GM19468 (cell line): ENCODE measurements at regions not wholly inside any gene's neighbourhood (a gene's known extent, or its start where the extent isn't known, plus 50 kb on each side); places are given as distances from the start of the nearest gene placed in this dataset.

ENCODE experiments used
- ATAC-seq: cut with Tn5 transposase; IDR thresholded peaks from one replicate; pipeline ENCODE4 v1.9.1; 2021; ENCODE audit warnings: mild to moderate bottlenecking, moderate library complexity, moderate number of reproducible peaks; ENCODE audit not compliant: unreplicated experiment; ENCODE audit errors: extremely low read depth

DNA sequence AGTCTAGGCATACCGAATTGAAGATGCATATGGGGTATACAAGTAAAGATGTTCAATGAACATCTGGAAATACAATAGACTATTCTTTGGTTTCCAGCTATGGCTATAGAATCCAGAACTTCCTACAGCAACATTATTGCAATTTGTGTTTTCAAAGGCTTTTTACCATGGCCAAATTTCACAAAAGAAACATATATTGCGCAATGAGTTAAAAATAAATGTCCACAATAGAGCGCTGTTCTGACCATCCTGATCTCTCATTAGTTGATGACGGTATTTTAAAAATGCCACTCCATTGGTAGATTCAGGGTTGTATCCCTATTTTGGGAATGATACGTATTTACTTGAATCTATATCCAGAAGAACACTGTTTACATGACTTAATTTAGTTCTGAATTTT is 139.2 kb downstream of the LINC00632 start:
- no peak for ATAC-seq

DNA sequence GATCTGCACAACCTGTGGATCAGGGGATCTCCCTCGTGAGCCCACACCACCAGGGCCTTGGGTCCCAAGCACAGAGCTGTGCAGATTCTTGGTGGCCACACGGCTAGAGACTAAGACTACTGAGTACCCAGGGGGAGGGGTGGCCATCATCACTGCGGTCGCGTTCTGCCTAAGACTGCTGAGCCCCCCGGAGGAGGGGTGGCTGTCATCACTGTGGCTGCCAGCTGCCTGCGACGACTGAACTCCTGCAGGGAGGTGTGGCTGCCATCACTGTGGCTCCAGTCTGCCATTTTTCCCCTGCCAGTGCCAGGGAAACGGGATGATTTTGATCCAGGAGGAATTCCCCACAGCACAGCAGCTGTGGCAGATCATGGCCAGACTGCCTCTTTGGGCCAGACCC is 141.7 kb upstream of the SPANXB1 start:
- no peak for ATAC-seq

DNA sequence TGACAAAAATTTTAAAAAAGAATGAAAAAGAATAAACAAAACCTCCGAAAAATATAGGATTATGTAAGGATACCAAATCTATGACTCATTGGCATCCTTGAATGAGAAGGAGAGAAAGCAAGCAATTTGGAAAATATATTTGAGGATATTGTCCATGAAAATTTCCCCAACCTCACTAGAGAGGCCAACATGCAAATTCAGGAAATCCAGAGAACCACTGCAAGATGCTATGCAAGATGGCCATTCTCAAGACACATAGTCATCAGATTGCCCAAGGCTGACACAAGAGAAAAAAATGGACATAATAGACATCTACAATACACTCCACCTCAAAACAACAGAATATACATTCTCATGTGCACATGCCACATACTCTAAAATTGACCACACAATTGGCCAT is 135.9 kb upstream of the SPANXB1 start:
- ATAC-seq: no peak

GRCh38 chrX:140912606-140913005 is 89.8 kb upstream of the SPANXB1 start:
- ATAC-seq: no peak

DNA sequence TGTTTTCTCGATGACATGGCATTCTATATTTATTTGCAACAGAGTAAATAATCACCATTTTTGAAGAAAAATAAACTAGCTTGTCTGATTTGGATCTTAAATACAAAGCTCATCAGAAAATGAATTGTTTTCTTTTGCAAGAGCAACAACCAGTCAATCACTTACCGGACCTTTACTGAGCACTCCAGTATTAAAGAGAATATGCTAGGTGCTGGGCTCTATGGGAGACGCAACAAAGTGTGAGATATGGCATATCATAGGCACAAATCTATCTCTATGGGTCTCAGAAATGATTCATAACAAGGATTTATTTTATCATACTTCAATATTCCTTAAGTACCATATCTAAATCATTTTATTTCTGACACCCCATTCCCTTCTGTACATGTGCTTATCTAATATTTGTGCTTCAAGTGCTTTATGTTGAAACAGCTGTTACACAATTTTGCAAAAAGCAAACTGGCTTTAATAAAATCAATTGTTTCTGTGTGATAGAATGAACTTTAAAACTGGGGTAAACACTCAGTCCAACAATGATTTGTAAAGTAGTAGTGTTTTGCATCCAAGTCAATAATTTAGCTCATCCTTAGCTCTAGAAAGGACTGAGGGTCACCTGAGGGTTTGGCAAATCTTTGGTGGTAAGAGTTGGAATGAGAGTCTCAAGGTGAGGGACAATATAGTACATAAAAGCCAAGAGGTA is 88.4 kb upstream of the SPANXB1 start:
- ATAC-seq: no peak

GRCh38 chrX:140916872-140917271 is 85.5 kb upstream of the SPANXB1 start:
- ATAC-seq: no peak

GRCh38 chrX:140917354-140918115 is 84.9 kb upstream of the SPANXB1 start:
- ATAC-seq: no peak

DNA sequence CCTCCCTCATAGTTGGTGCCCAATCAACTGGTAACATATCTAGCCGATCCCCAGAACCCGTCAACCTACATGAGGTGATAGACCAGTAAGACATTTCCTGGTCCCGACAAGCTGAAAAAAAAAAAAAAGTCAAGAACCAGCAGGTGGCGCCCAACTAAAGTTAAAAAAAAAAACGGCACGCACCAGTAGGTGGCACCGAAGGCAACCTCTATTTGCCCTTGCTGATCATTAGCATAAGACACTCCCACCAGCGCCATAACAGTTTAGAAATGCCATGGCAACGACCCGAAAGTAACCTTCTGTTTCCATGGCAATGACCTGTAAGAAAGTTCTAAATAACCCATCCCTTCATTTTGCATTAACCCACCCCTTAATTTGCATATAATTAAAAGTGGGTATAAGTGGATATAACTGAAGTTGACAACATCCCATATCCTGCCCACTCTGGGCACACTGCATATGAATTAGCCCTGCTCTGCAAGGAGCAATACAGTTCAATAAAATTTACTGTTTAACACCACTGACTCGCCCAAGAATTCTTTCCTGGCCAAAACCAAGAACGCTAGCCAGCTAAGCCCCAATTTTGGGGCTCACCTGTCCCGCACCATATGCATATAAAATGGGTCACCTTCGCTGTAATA is 83.9 kb upstream of the SPANXB1 start:
- ATAC-seq: peak; percentile 87

DNA sequence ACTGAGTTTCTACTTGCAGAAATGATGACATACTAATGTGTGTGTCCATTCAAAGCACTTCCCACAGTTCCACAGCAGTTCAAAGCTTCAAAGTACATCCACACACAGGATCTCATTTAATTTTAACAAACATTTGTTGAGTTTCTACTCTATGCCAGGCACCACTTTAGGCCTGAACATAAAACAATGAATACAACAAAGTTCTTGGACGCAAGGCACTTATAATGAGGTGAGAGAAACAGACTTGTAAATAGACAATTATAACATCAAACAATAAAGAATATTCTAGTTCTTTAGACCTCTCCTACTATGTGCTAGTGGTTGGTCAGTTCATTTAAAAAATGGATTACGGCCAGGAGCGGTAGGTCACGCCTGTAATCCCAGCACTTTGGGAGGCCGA is 82.0 kb upstream of the SPANXB1 start:
- no peak for ATAC-seq

- no peak for ATAC-seq
These were observed 79.3 kb upstream of the SPANXB1 start for GRCh38 chrX:140923118-140923517.

GRCh38 chrX:140928739-140929138 is 73.7 kb upstream of the SPANXB1 start:
- no peak for ATAC-seq

- no peak for ATAC-seq
These were observed 69.4 kb upstream of the SPANXB1 start for GRCh38 chrX:140933016-140933415.

- ATAC-seq: no peak
These were observed 68.3 kb upstream of the SPANXB1 start for GRCh38 chrX:140933874-140934655.

DNA sequence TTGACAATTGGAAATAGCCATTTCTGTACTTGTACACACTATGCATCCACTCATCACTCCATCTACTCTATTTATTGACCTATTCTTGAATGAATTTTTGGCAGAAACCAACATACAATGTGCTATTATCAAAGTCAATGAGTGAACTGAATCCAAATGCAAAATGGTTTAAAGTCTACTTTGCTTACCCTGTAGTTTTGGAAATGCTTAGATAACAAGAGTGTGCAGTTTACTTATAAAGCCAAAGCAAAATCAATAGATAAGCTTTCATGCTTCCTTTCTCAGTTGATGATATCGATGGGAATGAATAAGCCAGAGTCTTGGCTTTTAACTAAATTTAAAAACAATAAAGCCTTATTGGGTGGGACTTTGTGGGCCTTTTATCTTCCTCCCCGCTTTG is 58.9 kb upstream of the SPANXB1 start:
- ATAC-seq: no peak

DNA sequence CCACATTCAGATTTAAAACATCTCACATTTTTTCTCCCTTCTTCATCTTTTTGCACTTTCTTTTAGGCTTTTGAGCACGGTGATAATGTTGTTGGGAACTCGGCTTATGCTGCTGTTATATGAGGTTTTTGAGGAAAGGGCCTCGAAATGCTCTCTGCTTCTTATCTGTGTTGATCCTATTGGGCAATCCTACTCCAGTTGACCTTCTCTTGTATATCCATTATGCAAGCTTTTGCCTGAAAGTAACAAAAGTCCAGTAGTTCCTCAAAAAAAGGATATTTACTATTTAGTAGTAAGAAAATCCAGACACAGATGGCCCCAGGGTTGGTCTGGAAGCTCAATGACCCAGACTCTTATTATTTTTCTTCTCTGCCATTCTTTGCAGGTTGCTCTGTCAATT is 57.7 kb upstream of the SPANXB1 start:
- no peak for ATAC-seq

DNA sequence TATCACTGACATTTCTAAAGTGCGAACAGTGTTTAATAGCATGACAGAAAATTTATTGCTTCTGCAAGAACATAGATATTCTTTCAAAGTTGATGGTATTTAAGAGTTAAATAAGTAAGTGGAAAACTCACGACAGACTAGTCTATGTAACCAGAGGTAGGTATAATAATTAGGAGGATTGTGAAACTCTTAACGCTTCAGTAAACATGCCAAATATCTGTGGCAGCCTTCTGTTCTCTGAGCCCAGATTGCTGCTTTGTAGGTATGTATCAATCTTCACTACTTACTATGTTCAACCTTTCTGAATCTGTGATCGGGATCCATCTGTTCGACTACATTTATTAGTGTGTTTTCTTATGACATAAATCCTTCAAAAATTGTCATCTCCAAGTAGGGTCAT is 53.6 kb upstream of the SPANXB1 start:
- no peak for ATAC-seq

DNA sequence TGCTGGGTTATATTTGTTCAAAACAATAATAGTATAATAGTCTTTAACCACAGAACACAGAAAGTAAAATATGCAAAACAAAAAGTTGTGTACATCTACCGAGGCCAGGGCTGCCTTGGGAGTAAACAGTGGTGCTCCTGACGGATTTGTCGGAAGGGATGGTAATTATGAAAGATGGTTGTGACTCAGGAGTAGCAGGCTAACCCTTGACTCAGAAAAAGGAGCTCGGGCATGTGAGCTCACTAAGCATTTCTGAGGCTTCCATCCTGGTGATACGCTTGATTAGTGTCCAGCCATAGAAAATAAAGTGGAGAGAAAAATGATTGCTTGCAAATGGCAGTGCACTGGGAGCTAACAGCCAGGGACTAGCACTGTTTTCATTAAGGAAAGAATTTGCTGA is 53.2 kb upstream of the SPANXB1 start:
- no peak for ATAC-seq
